A673 (cell line): ENCODE measurements at regions not wholly inside any gene's neighbourhood (a gene's known extent, or its start where the extent isn't known, plus 50 kb on each side); places are given as distances from the start of the nearest gene placed in this dataset.

ENCODE experiments used
- BruUV-seq: library from RNA; stranded (reverse); fragments of 400-500 nt; replicated peaks from 2 replicates; lab custom pipeline; 2021; lab: Mats Ljungman, UMichigan
- CTCF ChIA-PET: fragments of 300-600 bp; sonication (Branson Sonifier 250); formaldehyde crosslinking; loops from one replicate; lab custom pipeline; 2022; ENCODE audit warnings: antibody characterized with exemption; lab: Charles Lee
- POLR2A ChIA-PET: fragments of 300-600 bp; sonication (Branson Sonifier 250); formaldehyde crosslinking; loops from one replicate; lab custom pipeline; 2022; ENCODE audit warnings: antibody characterized with exemption; ENCODE audit not compliant: low non-redundant PET; lab: Charles Lee
- DNase-seq: peaks from one replicate; pipeline ENCODE4 v3.0.0-alpha.2; 2015; ENCODE audit warnings: low spot score
- H3K27ac ChIP-seq: fragments of 200-600 bp; sonication (generic); 2 replicates; pipeline ENCODE4 v1.5.1; 2016; ENCODE audit warnings: mixed run types, low read depth, mild to moderate bottlenecking, mixed read lengths, antibody characterized with exemption, low read length; ENCODE audit not compliant: poor library complexity, severe bottlenecking
- H3K27me3 ChIP-seq: fragments of 200-600 bp; sonication (generic); replicated peaks from 2 replicates; pipeline ENCODE4 v1.6.1; 2017; ENCODE audit warnings: mixed run types, low read depth, mild to moderate bottlenecking, mixed read lengths, antibody characterized with exemption, low read length; ENCODE audit not compliant: insufficient read depth, poor library complexity
- H3K36me3 ChIP-seq: fragments of 200-600 bp; sonication (generic); 2 replicates; pipeline ENCODE4 v1.6.1; 2016; ENCODE audit warnings: mixed run types, mild to moderate bottlenecking, mixed read lengths, antibody characterized with exemption, low read length; ENCODE audit not compliant: insufficient read depth, poor library complexity, severe bottlenecking
- H3K4me1 ChIP-seq: fragments of 200-600 bp; sonication (generic); 2 replicates; pipeline ENCODE4 v1.6.1; 2017; ENCODE audit warnings: mixed run types, mild to moderate bottlenecking, mixed read lengths, antibody characterized with exemption, low read length; ENCODE audit not compliant: insufficient read depth, poor library complexity, severe bottlenecking
- H3K4me3 ChIP-seq: fragments of 200-600 bp; sonication (generic); 2 replicates; pipeline ENCODE4 v1.5.1; 2016; ENCODE audit warnings: low read depth, mixed run types, mild to moderate bottlenecking, mixed read lengths, low read length; ENCODE audit not compliant: poor library complexity, severe bottlenecking
- H3K9me3 ChIP-seq: fragments of 200-600 bp; sonication (generic); 2 replicates; pipeline ENCODE4 v1.6.1; 2016; ENCODE audit warnings: mixed run types, low read depth, mild to moderate bottlenecking, mixed read lengths, antibody characterized with exemption, low read length; ENCODE audit not compliant: poor library complexity, severe bottlenecking
- CTCF ChIP-seq: fragments of 300-800, 200-600 bp; sonication (generic); conservative IDR thresholded peaks from 2 replicates; pipeline ENCODE4 v1.5.1; 2017; ENCODE audit warnings: low read depth, mild to moderate bottlenecking, antibody characterized with exemption, low read length, moderate library complexity, mixed read lengths
- EZH2 ChIP-seq: fragments of 200-600 bp; sonication (generic); IDR thresholded peaks from 2 replicates; pipeline ENCODE4 v1.6.1; 2017; ENCODE audit warnings: borderline replicate concordance, low read depth, mild to moderate bottlenecking, mixed read lengths, antibody characterized with exemption, low read length; ENCODE audit not compliant: poor library complexity, severe bottlenecking
- intact Hi-C: fragments of 100-400 bp; cut with micrococcal nuclease; formaldehyde crosslinking; loops from one replicate; pipeline ENCODE4 v1.10.0; 2022; ENCODE audit not compliant: unreplicated experiment

- no peak for TF ChIP-seq EZH2
- no peak for TF ChIP-seq CTCF
- no peaks in the 10 kb centered on the region for H3K27me3 ChIP-seq
- BruUV-seq, result no TSS peak
- peaks cover 8% of the 10 kb centered on the region for H3K4me1 ChIP-seq
- H3K4me3 ChIP-seq, result no peak overlapping the region
- H3K9me3 ChIP-seq, result no peaks in the 10 kb centered on the region
- POLR2A ChIA-PET, result no interaction called here
- intact Hi-C loops, result no loop called here
- CTCF ChIA-PET, result no interaction called here
- H3K27ac ChIP-seq, result no peak overlapping the region
- DNase-seq, result no peak
- H3K36me3 ChIP-seq, result no peaks in the 10 kb centered on the region
These were observed 1688.4 kb downstream of the PLA2G4A start for GRCh38 chr1:188517139-188517538.

GRCh38 chr1:188551176-188551575 is 1722.4 kb downstream of the PLA2G4A start:
- CTCF ChIA-PET, result no interaction called here
- intact Hi-C loops, result no loop called here
- H3K4me3 ChIP-seq, result no peak overlapping the region
- no peak for TF ChIP-seq CTCF
- TF ChIP-seq EZH2, result no peak
- no peak overlapping the region for H3K27ac ChIP-seq
- no peaks in the 10 kb centered on the region for H3K36me3 ChIP-seq
- no peaks in the 10 kb centered on the region for H3K27me3 ChIP-seq
- no peaks in the 10 kb centered on the region for H3K4me1 ChIP-seq
- no peaks in the 10 kb centered on the region for H3K9me3 ChIP-seq
- no peak for DNase-seq
- POLR2A ChIA-PET, result no interaction called here
- no TSS peak for BruUV-seq

GRCh38 chr1:188557053-188557452 is 1728.3 kb downstream of the PLA2G4A start:
- ChIA-PET CTCF (no interaction called here), POLR2A (no interaction called here)
- no peaks in the 10 kb centered on the region for H3K4me1 ChIP-seq
- DNase-seq, result no peak
- no TSS peak for BruUV-seq
- no peak for TF ChIP-seq EZH2
- no peak for TF ChIP-seq CTCF
- H3K27ac ChIP-seq, result no peak overlapping the region
- no peaks in the 10 kb centered on the region for H3K9me3 ChIP-seq
- H3K4me3 ChIP-seq, result no peak overlapping the region
- no peaks in the 10 kb centered on the region for H3K27me3 ChIP-seq
- intact Hi-C loops, result no loop called here
- no peaks in the 10 kb centered on the region for H3K36me3 ChIP-seq
